ENCODE measurements at regions not wholly inside any gene's neighbourhood (a gene's known extent, or its start where the extent isn't known, plus 50 kb on each side); places are given as distances from the start of the nearest gene placed in this dataset.
"Not testable (repeated sequence)": the region's sequence is repeated elsewhere in the genome, so short reads cannot be mapped to it uniquely, and the experiment has no call there.

DNA sequence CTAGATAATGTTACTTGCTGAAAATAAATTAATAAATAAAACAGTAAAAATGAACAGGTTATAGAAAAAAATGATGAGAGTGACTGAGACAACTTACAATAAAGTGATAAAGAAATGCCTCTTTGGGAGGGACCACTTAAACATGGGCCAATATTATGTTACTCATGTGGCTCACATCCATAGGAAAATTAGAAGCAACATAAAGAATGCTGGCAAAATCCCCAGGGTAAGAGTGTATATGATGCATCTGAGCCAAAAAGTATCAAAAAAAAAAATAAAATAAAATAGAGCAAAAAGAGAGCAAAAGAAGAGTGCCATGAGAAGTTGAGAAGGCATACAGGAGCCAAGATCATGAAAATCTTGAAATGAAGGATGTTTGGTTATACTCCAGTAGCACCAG is 818.0 kb downstream of the LTN1 start:
- DNase-seq (ENCODE audit: insufficient read length, low spot score, missing footprints): no peak
- Histone ChIP-seq H3K27ac (ENCODE audit: low read depth, low read length) (no peak overlapping the region), H3K27me3 (ENCODE audit: insufficient read depth, low read length) (no peaks in the 10 kb centered on the region), H3K36me3 (ENCODE audit: insufficient read depth, low read length) (no peaks in the 10 kb centered on the region), H3K4me2 (ENCODE audit: insufficient read depth, low read length) (no peak overlapping the region), H3K79me2 (ENCODE audit: insufficient read depth, low read length) (no peaks in the 10 kb centered on the region), H3K4me3 (ENCODE audit: insufficient read depth, low read length) (no peak overlapping the region), H3K4me1 (ENCODE audit: insufficient read depth, low read length) (no peaks in the 10 kb centered on the region), H3K9me3 (ENCODE audit: low read depth, low read length) (no peaks in the 10 kb centered on the region), H2AFZ (ENCODE audit: low read length) (no peak overlapping the region), H4K20me1 (ENCODE audit: insufficient read depth, low read length) (no peaks in the 10 kb centered on the region)
- no peak for TF ChIP-seq CTCF (IDR thresholded peaks at IDR 0.05; ENCODE audit: extremely low read depth, low read depth, low read length)

DNA sequence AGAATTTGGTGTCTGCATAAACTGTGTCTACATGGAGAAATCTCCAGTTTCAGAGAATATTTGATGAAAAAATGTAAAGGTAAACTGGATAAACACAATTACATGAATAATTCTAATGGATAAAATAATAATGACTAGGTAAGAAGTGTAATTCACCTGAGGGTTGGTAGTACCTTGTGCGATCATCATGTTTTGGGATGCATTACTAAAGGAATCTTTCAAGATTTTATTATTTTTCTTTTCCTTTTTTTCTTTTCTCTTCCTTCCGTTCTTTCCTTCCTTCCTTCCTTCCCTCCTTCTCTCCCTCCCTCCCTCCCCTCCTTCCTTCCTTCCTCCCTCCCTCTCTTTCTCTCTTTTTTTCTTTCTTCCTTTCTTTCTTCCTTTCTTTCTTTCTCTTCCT is 818.7 kb downstream of the LTN1 start:
- no peak for DNase-seq (ENCODE audit: insufficient read length, low spot score, missing footprints)
- H2AFZ ChIP-seq (ENCODE audit: low read length): no peak overlapping the region

GRCh38 chr21:28172376-28172775 is 820.3 kb downstream of the LTN1 start:
- no peak overlapping the region for H3K27ac ChIP-seq (ENCODE audit: low read depth, low read length)
- no peak for TF ChIP-seq CTCF (IDR thresholded peaks at IDR 0.05; ENCODE audit: extremely low read depth, low read depth, low read length)
- H2AFZ ChIP-seq (ENCODE audit: low read length): no peak overlapping the region
- no peaks in the 10 kb centered on the region for H3K27me3 ChIP-seq (ENCODE audit: insufficient read depth, low read length)
- no peak overlapping the region for H3K4me2 ChIP-seq (ENCODE audit: insufficient read depth, low read length)
- H3K4me1 ChIP-seq (ENCODE audit: insufficient read depth, low read length): no peaks in the 10 kb centered on the region
- no peaks in the 10 kb centered on the region for H3K36me3 ChIP-seq (ENCODE audit: insufficient read depth, low read length)
- no peaks in the 10 kb centered on the region for H3K79me2 ChIP-seq (ENCODE audit: insufficient read depth, low read length)
- no peak overlapping the region for H3K4me3 ChIP-seq (ENCODE audit: insufficient read depth, low read length)
- H4K20me1 ChIP-seq (ENCODE audit: insufficient read depth, low read length): no peaks in the 10 kb centered on the region
- DNase-seq (ENCODE audit: insufficient read length, low spot score, missing footprints): no peak
- no peaks in the 10 kb centered on the region for H3K9me3 ChIP-seq (ENCODE audit: low read depth, low read length)

More for the DNA sequence above, 818.7 kb downstream of the LTN1 start:
- Histone ChIP-seq H3K79me2 (ENCODE audit: insufficient read depth, low read length) (no peaks in the 10 kb centered on the region), H3K4me3 (ENCODE audit: insufficient read depth, low read length) (no peak overlapping the region), H4K20me1 (ENCODE audit: insufficient read depth, low read length) (no peaks in the 10 kb centered on the region), H3K4me2 (ENCODE audit: insufficient read depth, low read length) (no peak overlapping the region), H3K27me3 (ENCODE audit: insufficient read depth, low read length) (no peaks in the 10 kb centered on the region), H3K9me3 (ENCODE audit: low read depth, low read length) (no peaks in the 10 kb centered on the region), H3K36me3 (ENCODE audit: insufficient read depth, low read length) (no peaks in the 10 kb centered on the region), H3K4me1 (ENCODE audit: insufficient read depth, low read length) (no peaks in the 10 kb centered on the region), H3K27ac (ENCODE audit: low read depth, low read length) (no peak overlapping the region)
- TF ChIP-seq CTCF (IDR thresholded peaks at IDR 0.05; ENCODE audit: extremely low read depth, low read depth, low read length): no peak

DNA sequence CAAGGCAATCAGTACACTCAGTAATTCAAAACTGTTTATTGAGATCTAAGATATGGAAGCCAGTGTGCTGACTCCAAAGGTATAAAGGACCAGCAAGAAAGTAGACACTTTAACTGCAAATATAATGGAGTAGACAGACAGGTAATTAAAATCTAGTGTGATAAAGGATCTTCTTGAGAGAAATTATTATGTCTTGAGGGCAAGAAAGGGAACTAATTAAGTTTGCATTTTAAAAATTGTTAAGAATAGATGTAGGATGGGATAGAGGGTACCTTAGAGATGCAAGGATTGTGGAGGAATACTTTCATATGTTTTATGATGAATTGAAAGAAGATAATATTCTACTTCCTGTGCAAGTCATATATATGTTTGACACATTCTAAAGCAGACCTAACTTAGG is 825.3 kb downstream of the LTN1 start:
- Histone ChIP-seq H3K79me2 (ENCODE audit: insufficient read depth, low read length) (no peaks in the 10 kb centered on the region), H2AFZ (ENCODE audit: low read length) (no peak overlapping the region), H3K27ac (ENCODE audit: low read depth, low read length) (no peak overlapping the region), H4K20me1 (ENCODE audit: insufficient read depth, low read length) (no peaks in the 10 kb centered on the region), H3K4me3 (ENCODE audit: insufficient read depth, low read length) (no peak overlapping the region), H3K36me3 (ENCODE audit: insufficient read depth, low read length) (no peaks in the 10 kb centered on the region), H3K27me3 (ENCODE audit: insufficient read depth, low read length) (no peaks in the 10 kb centered on the region), H3K4me2 (ENCODE audit: insufficient read depth, low read length) (no peak overlapping the region), H3K4me1 (ENCODE audit: insufficient read depth, low read length) (no peaks in the 10 kb centered on the region), H3K9me3 (ENCODE audit: low read depth, low read length) (no peaks in the 10 kb centered on the region)
- TF ChIP-seq CTCF (IDR thresholded peaks at IDR 0.05; ENCODE audit: extremely low read depth, low read depth, low read length): no peak
- no peak for DNase-seq (ENCODE audit: insufficient read length, low spot score, missing footprints)

DNA sequence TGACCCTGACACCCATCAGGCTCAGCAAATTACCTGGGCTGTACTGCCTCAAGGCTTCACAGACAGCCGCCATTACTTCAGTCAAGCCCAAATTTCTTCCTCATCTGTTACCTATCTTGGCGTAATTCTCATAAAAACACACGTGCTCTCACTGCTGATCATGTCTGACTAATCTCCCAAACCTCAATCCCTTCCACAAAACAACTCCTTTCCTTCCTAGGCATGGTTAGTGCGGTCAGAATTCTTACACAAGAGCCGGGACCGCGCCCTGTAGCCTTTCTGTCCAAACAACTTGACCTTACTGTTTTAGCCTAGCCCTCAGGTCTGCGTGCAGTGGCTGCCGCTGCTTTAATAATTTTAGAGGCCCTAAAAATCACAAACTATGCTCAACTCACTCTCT is 828.2 kb downstream of the LTN1 start:
- not testable (repeated sequence) for H3K4me3 ChIP-seq (ENCODE audit: insufficient read depth, low read length); H3K36me3 ChIP-seq (ENCODE audit: insufficient read depth, low read length); H4K20me1 ChIP-seq (ENCODE audit: insufficient read depth, low read length); H3K4me2 ChIP-seq (ENCODE audit: insufficient read depth, low read length); H3K9me3 ChIP-seq (ENCODE audit: low read depth, low read length); H3K27ac ChIP-seq (ENCODE audit: low read depth, low read length); H3K79me2 ChIP-seq (ENCODE audit: insufficient read depth, low read length); H3K27me3 ChIP-seq (ENCODE audit: insufficient read depth, low read length); H2AFZ ChIP-seq (ENCODE audit: low read length); H3K4me1 ChIP-seq (ENCODE audit: insufficient read depth, low read length); DNase-seq (ENCODE audit: insufficient read length, low spot score, missing footprints)

DNA sequence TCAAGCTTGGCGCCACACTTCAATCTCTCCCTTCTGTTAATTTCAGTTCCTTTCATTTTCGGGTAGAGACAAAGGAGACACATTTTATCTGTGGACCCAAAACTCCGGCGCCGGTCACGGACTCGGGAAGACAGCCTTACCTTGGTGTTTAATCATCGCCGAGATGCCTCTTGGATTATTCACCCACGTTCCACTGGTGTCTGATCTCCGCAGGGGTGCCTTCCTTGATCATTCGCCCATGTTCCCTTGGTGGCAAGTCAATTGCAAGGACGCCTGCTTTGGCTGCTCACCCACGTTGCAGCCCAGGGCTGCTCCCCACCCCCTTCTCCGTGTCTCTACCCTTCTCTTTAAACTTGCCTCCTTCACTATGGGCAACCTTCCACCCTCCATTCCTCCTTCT is 830.6 kb downstream of the LTN1 start:
- H3K27ac ChIP-seq (ENCODE audit: low read depth, low read length); H3K4me3 ChIP-seq (ENCODE audit: insufficient read depth, low read length): not testable (repeated sequence)

More for the DNA sequence above, 830.6 kb downstream of the LTN1 start:
- H2AFZ ChIP-seq (ENCODE audit: low read length); H3K79me2 ChIP-seq (ENCODE audit: insufficient read depth, low read length); H3K36me3 ChIP-seq (ENCODE audit: insufficient read depth, low read length); H3K4me2 ChIP-seq (ENCODE audit: insufficient read depth, low read length); H3K4me1 ChIP-seq (ENCODE audit: insufficient read depth, low read length); H4K20me1 ChIP-seq (ENCODE audit: insufficient read depth, low read length); H3K9me3 ChIP-seq (ENCODE audit: low read depth, low read length); H3K27me3 ChIP-seq (ENCODE audit: insufficient read depth, low read length); DNase-seq (ENCODE audit: insufficient read length, low spot score, missing footprints): not testable (repeated sequence)

Measured in osteoblast (primary cell).